HG03175 (cell line): ENCODE measurements at regions not wholly inside any gene's neighbourhood (a gene's known extent, or its start where the extent isn't known, plus 50 kb on each side); places are given as distances from the start of the nearest gene placed in this dataset.
"Not testable (repeated sequence)": the region's sequence is repeated elsewhere in the genome, so short reads cannot be mapped to it uniquely, and the experiment has no call there.

Source experiments
- ATAC-seq: cut with Tn5 transposase; IDR thresholded peaks from one replicate; pipeline ENCODE4 v1.9.1; 2021; ENCODE audit warnings: mild to moderate bottlenecking, moderate library complexity; ENCODE audit not compliant: unreplicated experiment

- ATAC-seq: no peak
Measured at GRCh38 chr4:114087596-114088230, 108.3 kb upstream of the ARSJ start.

- ATAC-seq: no peak
Measured at GRCh38 chr4:114088481-114088880, 109.0 kb upstream of the ARSJ start.

- no peak for ATAC-seq
Measured at GRCh38 chr4:114091546-114091945, 112.1 kb upstream of the ARSJ start.

GRCh38 chr4:114093221-114093715 is 113.8 kb upstream of the ARSJ start:
- ATAC-seq: no peak

GRCh38 chr4:114100288-114101031 is 121.0 kb upstream of the ARSJ start:
- no peak for ATAC-seq

- ATAC-seq: no peak
Measured at GRCh38 chr4:114103908-114104307, 124.5 kb upstream of the ARSJ start.

GRCh38 chr4:114108869-114109268 is 129.4 kb upstream of the ARSJ start:
- ATAC-seq: no peak

- ATAC-seq: no peak
Measured at GRCh38 chr4:114109776-114110175, 130.3 kb upstream of the ARSJ start.

GRCh38 chr4:114115526-114115925 is 136.1 kb upstream of the ARSJ start:
- no peak for ATAC-seq

- ATAC-seq: no peak
Measured at GRCh38 chr4:114116861-114117260, 137.4 kb upstream of the ARSJ start.

GRCh38 chr4:114121221-114121620 is 141.8 kb upstream of the ARSJ start:
- ATAC-seq: no peak

- ATAC-seq: no peak
Measured at GRCh38 chr4:114132199-114132598, 152.8 kb upstream of the ARSJ start.

- ATAC-seq: peak; percentile 95
Measured at GRCh38 chr4:114132830-114133229, 153.4 kb upstream of the ARSJ start.

- no peak for ATAC-seq
Measured at GRCh38 chr4:114136069-114136468, 156.6 kb upstream of the ARSJ start.

- ATAC-seq: no peak
Measured at GRCh38 chr4:114137984-114138383, 158.5 kb upstream of the ARSJ start.

GRCh38 chr4:114146947-114147618 is 167.6 kb upstream of the ARSJ start:
- ATAC-seq: no peak

- ATAC-seq: not testable (repeated sequence)
Measured at GRCh38 chr4:114147619-114148208, 168.3 kb upstream of the ARSJ start.

GRCh38 chr4:114148372-114149070 is 169.1 kb upstream of the ARSJ start:
- ATAC-seq: not testable (repeated sequence)

GRCh38 chr4:114156371-114156770 is 176.9 kb upstream of the ARSJ start:
- ATAC-seq: no peak

- no peak for ATAC-seq
Measured at GRCh38 chr4:114161809-114162208, 182.4 kb upstream of the ARSJ start.

GRCh38 chr4:114163051-114163450 is 183.6 kb upstream of the ARSJ start:
- no peak for ATAC-seq
